ENCODE measurements at regions not wholly inside any gene's neighbourhood (a gene's known extent, or its start where the extent isn't known, plus 50 kb on each side); places are given as distances from the start of the nearest gene placed in this dataset.
"Not testable (repeated sequence)": the region's sequence is repeated elsewhere in the genome, so short reads cannot be mapped to it uniquely, and the experiment has no call there.

DNA sequence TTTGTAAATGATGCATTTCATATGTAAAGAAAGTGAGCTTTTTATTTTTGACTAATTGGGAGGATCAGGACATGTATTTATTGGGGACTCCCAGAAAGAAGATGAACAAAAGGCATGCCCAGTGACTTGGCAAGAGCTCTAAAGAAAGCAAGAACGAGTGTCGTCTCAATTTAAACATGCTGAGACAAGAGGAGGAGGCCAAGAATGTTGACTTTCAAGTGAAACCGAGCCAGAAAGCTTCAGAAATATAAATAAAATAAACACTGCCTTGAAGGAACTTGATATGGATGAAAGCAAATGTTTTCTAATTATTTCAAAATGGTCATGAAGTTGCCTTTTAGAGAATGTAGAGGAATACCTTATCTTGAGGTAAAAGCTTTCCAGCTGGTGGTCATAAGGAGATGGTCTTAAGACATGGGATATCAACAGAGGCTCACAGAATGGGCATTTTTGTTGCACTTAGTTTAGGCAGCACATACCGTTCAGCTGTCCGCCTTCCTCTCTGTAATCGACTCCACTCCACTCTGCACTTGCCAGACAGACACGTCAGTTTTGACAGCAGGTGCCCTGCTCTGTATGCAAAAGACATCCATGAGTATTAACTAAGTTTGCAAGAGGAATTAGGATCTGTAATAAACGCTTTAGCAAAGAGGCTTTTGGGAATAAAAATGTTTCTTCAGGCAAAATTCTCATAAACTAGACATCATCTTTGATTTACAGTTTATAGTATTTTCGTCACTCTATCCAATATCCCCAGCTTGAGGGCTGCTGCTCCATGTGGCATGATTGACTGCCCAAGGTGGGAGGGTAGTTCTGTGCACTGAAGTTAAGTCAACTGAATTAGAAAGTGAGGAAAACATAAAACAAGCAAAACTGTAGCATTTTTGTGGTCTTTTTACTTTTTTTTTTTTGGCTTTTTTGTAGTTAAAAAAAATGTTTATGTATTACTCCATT is 613.1 kb downstream of the PKHD1 start:
- DNase-seq (ENCODE audit: unreplicated experiment) = peak; percentile 42
- H3K27me3 Mint-ChIP-seq (ENCODE audit: insufficient read depth, unreplicated experiment) = no peaks in the 10 kb centered on the region
- ChIA-PET CTCF (interaction anchor here (0.7 to 1.3 kb wide), 3 partner anchors 9 to 302 kb away, joined by 3 to 5 read pairs (median 4); no protein-coding TSS in a partner anchor), POLR2A (interaction anchor here (1.0 to 2.2 kb wide), 5 partner anchors 11 to 174 kb away, joined by 3 to 12 read pairs (median 8); no protein-coding TSS in a partner anchor)
- TF ChIP-seq, protein P1, sequence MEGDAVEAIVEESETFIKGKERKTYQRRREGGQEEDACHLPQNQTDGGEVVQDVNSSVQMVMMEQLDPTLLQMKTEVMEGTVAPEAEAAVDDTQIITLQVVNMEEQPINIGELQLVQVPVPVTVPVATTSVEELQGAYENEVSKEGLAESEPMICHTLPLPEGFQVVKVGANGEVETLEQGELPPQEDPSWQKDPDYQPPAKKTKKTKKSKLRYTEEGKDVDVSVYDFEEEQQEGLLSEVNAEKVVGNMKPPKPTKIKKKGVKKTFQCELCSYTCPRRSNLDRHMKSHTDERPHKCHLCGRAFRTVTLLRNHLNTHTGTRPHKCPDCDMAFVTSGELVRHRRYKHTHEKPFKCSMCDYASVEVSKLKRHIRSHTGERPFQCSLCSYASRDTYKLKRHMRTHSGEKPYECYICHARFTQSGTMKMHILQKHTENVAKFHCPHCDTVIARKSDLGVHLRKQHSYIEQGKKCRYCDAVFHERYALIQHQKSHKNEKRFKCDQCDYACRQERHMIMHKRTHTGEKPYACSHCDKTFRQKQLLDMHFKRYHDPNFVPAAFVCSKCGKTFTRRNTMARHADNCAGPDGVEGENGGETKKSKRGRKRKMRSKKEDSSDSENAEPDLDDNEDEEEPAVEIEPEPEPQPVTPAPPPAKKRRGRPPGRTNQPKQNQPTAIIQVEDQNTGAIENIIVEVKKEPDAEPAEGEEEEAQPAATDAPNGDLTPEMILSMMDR (IDR thresholded peaks at IDR 0.05; ENCODE audit: unreplicated experiment) = no peak
- H3K36me3 Mint-ChIP-seq (ENCODE audit: insufficient read depth, unreplicated experiment) = no peaks in the 10 kb centered on the region
- no TSS peak for BruUV-seq (replicated peaks)
- no peaks in the 10 kb centered on the region for H3K9me3 Mint-ChIP-seq (ENCODE audit: unreplicated experiment)
- H3K4me1 Mint-ChIP-seq (ENCODE audit: insufficient read depth, unreplicated experiment) = peaks cover 15% of the 10 kb centered on the region
- intact Hi-C loops (cut with micrococcal nuclease) = no loop called here
- H3K4me3 Mint-ChIP-seq (ENCODE audit: unreplicated experiment) = no peak overlapping the region
- H3K27ac Mint-ChIP-seq (ENCODE audit: low read depth, unreplicated experiment) = peak overlapping the region; percentile 46

DNA sequence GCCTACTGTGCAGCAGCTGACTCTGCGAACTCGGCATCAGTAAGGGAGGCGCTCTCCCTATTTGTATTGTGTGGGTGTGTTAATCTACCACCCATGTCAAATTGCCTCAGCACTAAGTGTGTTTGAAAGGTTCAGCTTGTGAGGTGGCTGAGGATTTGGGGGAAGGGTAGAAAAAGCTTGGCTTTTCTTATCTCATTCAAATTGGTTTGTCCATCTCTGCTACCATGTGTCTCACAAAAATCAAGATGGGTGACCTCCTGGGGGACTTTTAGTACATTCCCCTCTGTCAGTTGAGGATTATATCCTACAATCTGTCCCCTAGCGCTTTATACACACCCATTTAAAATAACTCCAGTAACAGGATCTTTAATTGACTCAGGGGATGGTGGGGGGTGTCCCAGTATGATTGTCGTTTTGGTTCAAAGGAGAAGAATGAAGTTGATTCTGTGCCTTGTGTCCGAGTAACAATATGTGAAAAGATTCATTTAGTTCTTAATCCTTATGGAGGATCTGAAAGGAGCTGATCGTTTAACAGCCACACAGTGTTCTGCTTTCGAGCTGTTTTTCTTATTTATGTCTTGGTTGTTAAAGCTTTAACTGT is 609.6 kb downstream of the PKHD1 start:
- peaks cover 15% of the 10 kb centered on the region for H3K4me1 Mint-ChIP-seq (ENCODE audit: insufficient read depth, unreplicated experiment)
- TF ChIP-seq, protein P1 (IDR thresholded peaks at IDR 0.05; ENCODE audit: unreplicated experiment) = no peak
- no peaks in the 10 kb centered on the region for H3K36me3 Mint-ChIP-seq (ENCODE audit: insufficient read depth, unreplicated experiment)
- H3K9me3 Mint-ChIP-seq (ENCODE audit: unreplicated experiment) = no peaks in the 10 kb centered on the region
- BruUV-seq (replicated peaks) = no TSS peak
- no peak overlapping the region for H3K4me3 Mint-ChIP-seq (ENCODE audit: unreplicated experiment)
- no peak overlapping the region for H3K27ac Mint-ChIP-seq (ENCODE audit: low read depth, unreplicated experiment)
- H3K27me3 Mint-ChIP-seq (ENCODE audit: insufficient read depth, unreplicated experiment) = no peaks in the 10 kb centered on the region
- intact Hi-C loops (cut with micrococcal nuclease) = no loop called here
- ChIA-PET CTCF (interaction anchor here (0.7 kb wide), 1 partner anchor 70 kb away, joined by 3 read pairs; no protein-coding TSS in a partner anchor), POLR2A (interaction anchor here (0.6 kb wide), 1 partner anchor 517 kb away, joined by 3 read pairs; no protein-coding TSS in a partner anchor)
- DNase-seq (ENCODE audit: unreplicated experiment) = no peak

DNA sequence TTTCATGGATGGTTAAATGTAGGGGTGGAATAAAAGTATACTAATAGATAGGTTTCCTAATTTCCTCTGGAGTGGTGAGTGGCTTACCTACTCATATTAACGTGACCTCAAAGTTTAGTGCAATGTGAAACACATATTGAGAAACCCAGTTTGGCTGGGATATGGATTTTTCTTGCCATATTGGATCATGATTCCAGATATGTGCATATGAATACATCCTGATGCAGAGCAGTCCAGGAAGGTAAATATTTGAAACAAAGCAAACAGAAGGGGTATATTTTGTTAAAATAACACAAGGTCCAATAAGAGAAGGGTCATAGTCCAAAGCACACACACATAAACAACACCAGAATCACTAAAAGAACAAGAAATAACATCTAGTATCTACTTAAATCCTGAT is 608.1 kb downstream of the PKHD1 start:
- no TSS peak for BruUV-seq (replicated peaks)
- no peak overlapping the region for H3K27ac Mint-ChIP-seq (ENCODE audit: low read depth, unreplicated experiment)
- no peak overlapping the region for H3K4me3 Mint-ChIP-seq (ENCODE audit: unreplicated experiment)
- CTCF ChIA-PET = interaction anchor here (0.6 kb wide), 2 partner anchors 90 to 1103 kb away, joined by 4 read pairs; no protein-coding TSS in a partner anchor
- TF ChIP-seq, protein P1 (IDR thresholded peaks at IDR 0.05; ENCODE audit: unreplicated experiment) = no peak
- H3K36me3 Mint-ChIP-seq (ENCODE audit: insufficient read depth, unreplicated experiment) = no peaks in the 10 kb centered on the region
- no peak for DNase-seq (ENCODE audit: unreplicated experiment)
- intact Hi-C loops (cut with micrococcal nuclease) = no loop called here
- H3K9me3 Mint-ChIP-seq (ENCODE audit: unreplicated experiment) = no peaks in the 10 kb centered on the region
- peaks cover under 1% of the 10 kb centered on the region for H3K4me1 Mint-ChIP-seq (ENCODE audit: insufficient read depth, unreplicated experiment)
- POLR2A ChIA-PET = no interaction called here
- H3K27me3 Mint-ChIP-seq (ENCODE audit: insufficient read depth, unreplicated experiment) = no peaks in the 10 kb centered on the region

DNA sequence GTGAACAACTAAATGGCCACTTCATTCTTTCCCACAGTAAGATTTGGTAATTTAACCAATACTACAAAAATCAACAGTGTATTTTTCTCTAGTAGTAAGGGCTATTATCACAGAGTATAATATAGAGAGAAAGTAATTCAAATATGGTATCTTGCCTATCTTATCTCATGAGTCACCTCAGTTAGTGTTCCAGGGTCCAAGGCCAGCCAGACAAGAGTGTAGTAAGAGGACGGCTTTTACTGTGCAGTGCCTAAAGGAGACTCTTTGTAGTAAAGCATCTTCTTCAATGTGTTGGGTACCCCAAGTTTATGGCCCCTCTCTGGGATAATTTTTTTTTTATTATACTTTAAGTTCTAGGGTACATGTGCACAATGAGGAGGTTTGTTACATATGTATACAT is 607.4 kb downstream of the PKHD1 start:
- no TSS peak for BruUV-seq (replicated peaks)
- CTCF ChIA-PET = no interaction called here

DNA sequence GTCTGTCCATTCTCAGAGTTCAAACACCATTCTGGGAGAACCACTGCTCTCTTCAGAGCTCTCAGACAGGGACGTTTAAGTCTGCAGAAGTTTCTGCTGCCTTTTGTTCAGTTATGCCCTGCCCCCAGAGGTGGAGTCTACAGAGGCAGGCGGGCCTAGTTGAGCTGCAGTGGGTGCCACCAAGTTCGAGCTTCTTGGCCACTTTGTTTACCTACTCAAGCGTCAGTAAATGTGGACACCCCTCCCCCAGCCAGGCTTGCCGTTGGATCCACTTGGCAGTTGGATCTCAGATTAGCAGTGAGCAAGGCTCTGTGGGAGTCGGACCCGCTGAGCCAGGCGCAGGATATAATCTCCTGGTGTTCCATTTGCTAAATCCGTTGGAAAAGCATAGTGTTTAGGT is 601.5 kb downstream of the PKHD1 start:
- intact Hi-C loops (cut with micrococcal nuclease); H3K27ac Mint-ChIP-seq (ENCODE audit: low read depth, unreplicated experiment); H3K9me3 Mint-ChIP-seq (ENCODE audit: unreplicated experiment); H3K36me3 Mint-ChIP-seq (ENCODE audit: insufficient read depth, unreplicated experiment); H3K4me3 Mint-ChIP-seq (ENCODE audit: unreplicated experiment); BruUV-seq (replicated peaks); H3K27me3 Mint-ChIP-seq (ENCODE audit: insufficient read depth, unreplicated experiment); POLR2A ChIA-PET; DNase-seq (ENCODE audit: unreplicated experiment); H3K4me1 Mint-ChIP-seq (ENCODE audit: insufficient read depth, unreplicated experiment): not testable (repeated sequence)
- CTCF ChIA-PET = interaction anchor here (0.6 to 1.5 kb wide), 2 partner anchors 11 to 23 kb away, joined by 3 to 5 read pairs; no protein-coding TSS in a partner anchor

More for the DNA sequence above, 607.4 kb downstream of the PKHD1 start:
- Mint-ChIP-seq H3K36me3 (ENCODE audit: insufficient read depth, unreplicated experiment) (no peaks in the 10 kb centered on the region), H3K27ac (ENCODE audit: low read depth, unreplicated experiment) (no peak overlapping the region), H3K4me1 (ENCODE audit: insufficient read depth, unreplicated experiment) (no peaks in the 10 kb centered on the region), H3K27me3 (ENCODE audit: insufficient read depth, unreplicated experiment) (no peaks in the 10 kb centered on the region), H3K4me3 (ENCODE audit: unreplicated experiment) (no peak overlapping the region), H3K9me3 (ENCODE audit: unreplicated experiment) (peaks cover 4% of the 10 kb centered on the region)
- intact Hi-C loops (cut with micrococcal nuclease) = no loop called here
- DNase-seq (ENCODE audit: unreplicated experiment) = no peak
- TF ChIP-seq, protein P1 (IDR thresholded peaks at IDR 0.05; ENCODE audit: unreplicated experiment) = no peak
- POLR2A ChIA-PET = no interaction called here

Measured in MCF 10A (cell line).